Dedifferentiated amniotic fluid mesenchymal stem cell (primary cell): ENCODE measurements at regions not wholly inside any gene's neighbourhood (a gene's known extent, or its start where the extent isn't known, plus 50 kb on each side); places are given as distances from the start of the nearest gene placed in this dataset.

Source experiments
- DNase-seq: peaks from one replicate; pipeline ENCODE4 v3.0.0-alpha.2; 2016; ENCODE audit errors: extremely low spot score

GRCh38 chr12:128131955-128132354, 135.0 kb upstream of the TMEM132C start:
- no peak for DNase-seq

- no peak for DNase-seq
Observed at GRCh38 chr12:128133321-128134073, 133.5 kb upstream of the TMEM132C start.

GRCh38 chr12:128137140-128137539, 129.8 kb upstream of the TMEM132C start:
- DNase-seq: no peak

- no peak for DNase-seq
Observed at GRCh38 chr12:128138125-128138524, 128.8 kb upstream of the TMEM132C start.

GRCh38 chr12:128140551-128140950, 126.4 kb upstream of the TMEM132C start:
- no peak for DNase-seq

GRCh38 chr12:128150961-128151360, 116.0 kb upstream of the TMEM132C start:
- DNase-seq: no peak

GRCh38 chr12:128155571-128155970, 111.4 kb upstream of the TMEM132C start:
- no peak for DNase-seq

GRCh38 chr12:128163086-128163485, 103.9 kb upstream of the TMEM132C start:
- no peak for DNase-seq

GRCh38 chr12:128164533-128164932, 102.4 kb upstream of the TMEM132C start:
- no peak for DNase-seq

- DNase-seq: no peak
Observed at GRCh38 chr12:128165387-128165786, 101.6 kb upstream of the TMEM132C start.

- DNase-seq: no peak
Observed at GRCh38 chr12:128168273-128168672, 98.7 kb upstream of the TMEM132C start.

GRCh38 chr12:128170181-128170580, 96.8 kb upstream of the TMEM132C start:
- DNase-seq: no peak

GRCh38 chr12:128178565-128178964, 88.4 kb upstream of the TMEM132C start:
- no peak for DNase-seq

- DNase-seq: no peak
Observed at GRCh38 chr12:128178966-128179365, 88.0 kb upstream of the TMEM132C start.

- no peak for DNase-seq
Observed at GRCh38 chr12:128180166-128180565, 86.8 kb upstream of the TMEM132C start.

- no peak for DNase-seq
Observed at GRCh38 chr12:128190052-128190451, 76.9 kb upstream of the TMEM132C start.

- no peak for DNase-seq
Observed at GRCh38 chr12:128190614-128191013, 76.4 kb upstream of the TMEM132C start.

GRCh38 chr12:128191380-128191779, 75.6 kb upstream of the TMEM132C start:
- DNase-seq: no peak

GRCh38 chr12:128204711-128205110, 62.3 kb upstream of the TMEM132C start:
- no peak for DNase-seq

GRCh38 chr12:128205145-128205544, 61.8 kb upstream of the TMEM132C start:
- no peak for DNase-seq

GRCh38 chr12:128205758-128206157, 61.2 kb upstream of the TMEM132C start:
- DNase-seq: no peak
